Epithelial cell of prostate (primary cell): ENCODE measurements at regions not wholly inside any gene's neighbourhood (a gene's known extent, or its start where the extent isn't known, plus 50 kb on each side); places are given as distances from the start of the nearest gene placed in this dataset.

ENCODE experiments used
- DNase-seq: peaks from one replicate; pipeline ENCODE4 v3.0.0-alpha.2; 2011; ENCODE audit warnings: low read depth, low spot score
- H3K27ac ChIP-seq: fragments of 450-650 bp; 2 replicates; pipeline ENCODE4 v1.5.1; 2017; ENCODE audit warnings: mild to moderate bottlenecking

DNA sequence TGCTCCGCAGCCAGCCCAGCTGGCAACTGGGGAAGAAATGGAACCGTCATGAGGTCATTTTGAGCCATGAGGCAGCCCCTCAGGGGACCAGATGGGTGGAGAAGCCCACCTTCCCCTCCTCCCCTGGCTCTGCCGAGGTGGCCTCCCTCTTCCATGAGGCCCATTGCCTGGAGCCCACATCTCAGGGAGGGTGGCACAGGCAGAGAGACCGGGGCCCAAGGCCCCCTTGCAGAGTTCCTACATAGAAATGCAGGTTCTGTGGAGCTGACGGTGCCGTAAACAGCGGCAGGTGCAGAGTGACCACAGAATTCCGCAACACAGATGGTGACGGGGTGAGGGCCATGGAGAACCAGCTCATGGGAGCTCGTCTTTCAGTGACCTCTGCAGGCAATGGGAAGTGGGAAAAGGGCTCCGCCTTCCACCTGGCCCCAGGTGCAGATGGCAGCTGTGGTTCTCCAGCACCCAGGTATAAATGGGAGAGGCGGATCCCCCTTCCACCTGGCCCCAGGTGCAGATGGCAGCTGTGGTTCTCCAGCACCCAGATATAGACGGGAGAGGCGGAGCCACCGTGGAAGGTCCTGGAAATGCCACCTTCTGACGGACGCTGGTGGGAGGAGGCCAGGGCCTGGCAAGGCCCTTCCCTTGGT lies 765.4 kb downstream of the BRD1 start:
- DNase-seq = no peak

DNA sequence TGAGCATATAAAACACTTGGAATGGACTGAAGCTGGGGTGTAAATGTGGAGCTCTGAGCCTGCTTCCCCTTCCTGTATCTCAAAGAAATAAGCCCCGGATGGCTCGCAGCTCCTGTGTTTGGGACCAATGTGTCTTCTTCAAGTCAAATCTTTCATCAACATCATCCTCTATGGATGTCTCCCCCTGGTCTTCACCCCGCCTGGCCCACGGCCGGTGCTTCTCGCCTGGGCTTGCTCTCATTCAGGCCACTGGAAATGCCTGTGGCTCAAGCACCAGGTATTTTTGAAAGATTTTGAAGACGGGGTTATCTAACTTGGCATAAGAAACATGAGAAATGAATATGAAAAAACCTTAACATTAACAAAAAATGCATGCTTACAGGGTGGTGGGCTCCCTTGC lies 769.8 kb downstream of the BRD1 start:
- no peak for DNase-seq
- no peak overlapping the region for H3K27ac ChIP-seq

More for the DNA sequence above, 765.4 kb downstream of the BRD1 start:
- no peak overlapping the region for H3K27ac ChIP-seq

GRCh38 chr22:49056301-49056700 lies 771.4 kb downstream of the BRD1 start:
- no peak for DNase-seq
- no peak overlapping the region for H3K27ac ChIP-seq

- no peak overlapping the region for H3K27ac ChIP-seq
- no peak for DNase-seq
Measured at GRCh38 chr22:49055406-49055805, 772.3 kb downstream of the BRD1 start.

DNA sequence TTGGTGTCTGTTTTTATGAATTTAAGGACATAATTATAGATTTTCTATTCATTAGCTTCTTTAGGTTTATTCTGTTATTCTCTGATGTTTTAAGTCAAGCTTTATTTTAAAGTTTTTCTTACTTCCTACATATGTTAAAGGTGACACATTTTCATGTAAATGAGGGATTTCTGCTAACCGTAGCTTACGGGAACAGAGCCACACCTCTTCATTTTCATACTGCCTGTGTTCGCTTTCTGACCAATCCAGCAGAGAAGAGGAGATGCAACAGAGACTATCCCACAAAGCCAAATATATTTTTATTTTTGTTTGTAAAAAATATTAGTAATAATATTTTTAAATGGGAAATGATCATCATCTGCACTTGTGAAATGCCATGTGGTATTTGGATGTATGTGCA lies 774.1 kb downstream of the BRD1 start:
- H3K27ac ChIP-seq = no peak overlapping the region
- no peak for DNase-seq

DNA sequence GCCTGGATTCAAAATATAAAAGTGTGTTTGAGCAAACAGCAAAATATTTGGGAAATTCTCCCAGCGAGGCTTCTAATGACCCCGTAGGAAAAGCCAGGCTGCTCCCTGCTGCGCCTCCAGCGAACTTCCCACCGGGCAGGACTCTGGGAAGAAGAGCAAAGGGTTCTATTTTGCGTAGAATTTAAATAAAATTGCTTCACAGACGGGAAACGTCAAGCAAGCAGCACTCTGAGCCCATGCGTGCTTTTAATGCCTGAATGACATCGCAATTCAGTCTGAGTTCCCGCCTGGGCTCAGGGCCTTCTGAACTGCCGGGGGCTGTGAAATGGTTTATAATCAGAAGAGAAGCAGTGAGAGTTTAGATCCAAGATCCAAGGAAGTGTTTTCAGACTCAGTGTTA lies 775.1 kb downstream of the BRD1 start:
- DNase-seq = no peak
- H3K27ac ChIP-seq = no peak overlapping the region

DNA sequence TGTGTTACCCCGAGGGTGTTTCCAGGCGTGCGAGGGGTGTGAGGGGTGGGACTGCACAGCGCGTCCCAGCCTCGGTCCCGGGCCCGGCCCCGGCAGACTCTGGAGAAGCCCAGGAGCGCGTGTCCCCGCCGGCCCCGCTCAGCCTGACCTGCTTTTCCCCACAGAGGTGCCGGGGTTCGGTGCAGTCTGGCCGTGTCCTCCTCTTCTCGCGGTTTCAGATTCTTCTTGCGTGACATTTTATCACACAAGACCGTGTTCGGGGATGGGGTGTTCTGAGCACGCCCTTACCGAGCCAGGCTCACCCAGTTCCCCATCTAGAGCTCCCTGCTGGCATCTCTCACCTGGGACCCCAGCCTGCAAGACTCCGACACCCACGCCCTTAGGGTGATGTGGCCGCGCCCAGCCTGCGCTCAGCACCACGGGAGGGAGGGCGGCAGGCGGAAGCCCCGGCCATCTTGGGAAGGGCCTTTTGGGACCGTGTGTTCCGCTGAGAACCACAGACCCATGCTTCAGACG lies 775.6 kb downstream of the BRD1 start:
- no peak overlapping the region for H3K27ac ChIP-seq
- no peak for DNase-seq

GRCh38 chr22:49051491-49052022 lies 776.1 kb downstream of the BRD1 start:
- no peak for DNase-seq
- H3K27ac ChIP-seq = no peak overlapping the region

DNA sequence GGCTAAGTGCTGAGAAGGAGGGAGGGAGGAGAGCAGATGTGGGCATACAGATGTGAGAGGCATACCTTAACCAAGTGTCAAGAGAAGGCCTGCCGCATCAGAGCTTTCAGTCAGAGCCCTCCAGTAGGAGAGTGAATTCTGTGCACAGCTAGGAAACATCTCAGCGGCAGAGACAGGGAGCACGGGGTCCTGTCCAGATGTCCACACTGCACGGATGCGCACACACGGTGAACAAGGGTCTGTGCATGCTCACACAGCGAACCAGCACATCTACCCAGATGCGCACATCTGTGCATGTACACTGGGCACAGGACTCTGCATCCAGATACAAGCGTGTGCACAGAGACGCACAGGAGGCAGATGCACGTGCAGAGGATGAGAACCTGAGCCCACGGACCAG lies 778.0 kb downstream of the BRD1 start:
- DNase-seq = no peak
- no peak overlapping the region for H3K27ac ChIP-seq

GRCh38 chr22:49048591-49048990 lies 779.1 kb downstream of the BRD1 start:
- H3K27ac ChIP-seq = no peak overlapping the region
- no peak for DNase-seq

GRCh38 chr22:49047447-49047846 lies 780.2 kb downstream of the BRD1 start:
- DNase-seq = no peak
- H3K27ac ChIP-seq = no peak overlapping the region

GRCh38 chr22:49046546-49047361 lies 780.9 kb downstream of the BRD1 start:
- no peak for DNase-seq
- H3K27ac ChIP-seq = no peak overlapping the region

GRCh38 chr22:49046000-49046545 lies 781.6 kb downstream of the BRD1 start:
- no peak overlapping the region for H3K27ac ChIP-seq
- DNase-seq = no peak

DNA sequence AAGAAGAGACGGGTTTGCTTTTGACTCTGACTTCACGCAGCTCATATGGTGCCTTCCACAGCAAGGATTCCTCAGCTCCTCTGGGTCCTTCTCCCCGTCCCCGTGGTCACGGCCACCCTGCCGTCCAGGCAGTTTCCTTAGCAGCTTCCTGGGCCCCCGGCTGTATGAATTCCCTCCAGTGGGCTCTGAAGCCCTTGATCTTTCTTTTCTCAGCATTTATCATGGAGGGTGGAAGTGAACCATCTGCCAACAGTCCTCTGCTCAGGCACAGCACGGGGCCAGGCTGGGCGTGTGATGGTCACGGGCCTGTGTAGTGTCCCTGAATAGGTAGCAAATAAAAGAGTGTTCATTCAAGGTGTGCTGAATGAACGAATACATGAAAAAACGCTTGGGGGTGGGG lies 782.4 kb downstream of the BRD1 start:
- H3K27ac ChIP-seq = no peak overlapping the region
- no peak for DNase-seq

GRCh38 chr22:49044776-49045175 lies 782.9 kb downstream of the BRD1 start:
- H3K27ac ChIP-seq = no peak overlapping the region
- no peak for DNase-seq

GRCh38 chr22:49044091-49044490 lies 783.6 kb downstream of the BRD1 start:
- no peak overlapping the region for H3K27ac ChIP-seq
- no peak for DNase-seq

DNA sequence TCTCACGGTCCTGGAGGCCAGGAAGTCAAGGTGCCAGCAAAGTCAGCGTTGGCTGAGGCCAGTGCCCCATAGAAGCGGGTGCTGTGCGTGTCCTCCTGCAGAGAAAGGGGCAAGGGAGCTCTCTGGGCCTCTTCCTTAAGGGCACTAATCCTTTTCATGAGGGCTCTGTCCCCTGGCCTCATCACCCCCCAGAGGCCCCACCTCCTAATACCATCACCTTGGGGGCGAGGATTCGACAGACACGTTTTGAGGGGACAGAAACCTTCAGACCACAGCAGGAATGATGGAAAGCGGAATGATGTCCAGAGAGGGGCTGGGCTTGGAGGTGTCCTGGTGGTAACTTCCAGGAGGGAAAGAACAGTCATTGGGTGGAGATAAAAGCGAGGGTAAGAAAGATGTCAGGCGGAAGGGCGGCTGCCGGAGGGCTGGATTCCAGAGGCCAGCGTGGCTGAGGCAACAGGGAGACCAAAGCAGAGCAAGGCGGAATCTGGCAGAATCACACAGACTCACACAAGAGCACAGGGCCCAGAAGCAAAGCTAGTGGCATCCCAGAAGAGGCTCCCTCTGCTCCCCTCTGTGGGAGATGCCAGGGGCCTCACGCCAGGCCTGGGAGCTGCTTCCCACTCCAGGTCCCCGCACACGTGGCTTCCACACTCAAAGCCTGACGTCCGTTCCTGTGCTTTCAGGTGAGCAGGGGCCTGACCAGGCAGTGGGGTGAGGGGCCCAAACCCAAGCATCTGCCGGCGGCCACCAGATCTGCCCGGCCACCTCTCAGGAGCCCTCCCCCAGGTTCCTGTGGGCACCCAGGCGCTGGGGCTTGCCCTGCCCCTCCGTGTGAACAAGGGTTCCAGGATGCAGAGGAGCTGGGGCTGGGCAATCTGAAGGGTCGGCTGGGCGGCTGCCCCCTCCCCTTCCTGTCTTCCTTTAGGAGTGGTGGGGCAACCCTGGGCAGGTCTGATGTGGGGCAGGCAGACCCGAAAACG lies 784.5 kb downstream of the BRD1 start:
- H3K27ac ChIP-seq = no peak overlapping the region
- DNase-seq = no peak

GRCh38 chr22:49042066-49042465 lies 785.6 kb downstream of the BRD1 start:
- H3K27ac ChIP-seq = no peak overlapping the region
- no peak for DNase-seq

GRCh38 chr22:49040754-49041467 lies 786.8 kb downstream of the BRD1 start:
- no peak for DNase-seq
- no peak overlapping the region for H3K27ac ChIP-seq
